Skeletal muscle satellite cell (primary cell): ENCODE measurements at regions not wholly inside any gene's neighbourhood (a gene's known extent, or its start where the extent isn't known, plus 50 kb on each side); places are given as distances from the start of the nearest gene placed in this dataset.

ENCODE experiments used
- H3K27me3 ChIP-seq: 2 replicates; pipeline ENCODE4 v1.7.0; 2013; ENCODE audit warnings: low read length; ENCODE audit not compliant: control insufficient read depth, insufficient read depth
- H3K36me3 ChIP-seq: 2 replicates; pipeline ENCODE4 v1.7.0; 2013; ENCODE audit warnings: mild to moderate bottlenecking, control low read depth, low read length; ENCODE audit not compliant: insufficient read depth
- H3K4me1 ChIP-seq: 2 replicates; pipeline ENCODE4 v1.7.0; 2013; ENCODE audit warnings: low read length; ENCODE audit not compliant: control insufficient read depth, insufficient read depth
- H3K4me2 ChIP-seq: 2 replicates; pipeline ENCODE4 v1.7.0; 2013; ENCODE audit warnings: mild to moderate bottlenecking, low read length
- H3K4me3 ChIP-seq: 2 replicates; pipeline ENCODE4 v1.7.0; 2013; ENCODE audit warnings: low read length
- H3K9ac ChIP-seq: 2 replicates; pipeline ENCODE4 v1.7.0; 2013; ENCODE audit warnings: mild to moderate bottlenecking, low read depth, low read length, moderate library complexity
- H3K9me3 ChIP-seq: replicated peaks from 2 replicates; pipeline ENCODE4 v1.7.0; 2013; ENCODE audit warnings: mild to moderate bottlenecking, control low read depth, low read length

DNA sequence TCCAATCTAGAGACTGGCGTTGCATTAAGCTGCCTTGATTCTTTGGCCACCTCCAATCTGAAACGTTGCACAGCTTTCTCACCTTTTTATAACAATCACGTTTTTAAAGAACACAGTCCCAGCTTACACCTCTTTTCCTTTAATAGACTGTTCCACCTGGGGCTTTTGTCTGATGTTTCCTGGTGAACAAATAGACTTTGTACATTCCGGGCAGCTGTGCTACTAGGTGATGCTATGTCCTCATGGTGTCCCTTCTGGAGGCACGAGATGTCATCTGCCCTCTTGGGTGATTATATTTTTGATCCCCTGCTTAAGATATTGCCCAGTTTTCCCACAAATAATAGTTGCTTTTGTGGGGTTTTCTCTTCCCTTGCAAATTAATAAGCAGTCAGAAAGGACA is 225.5 kb downstream of the SOX9 start:
- H3K4me3 ChIP-seq, result no peak overlapping the region
- no peaks in the 10 kb centered on the region for H3K36me3 ChIP-seq
- H3K4me2 ChIP-seq, result no peak overlapping the region
- H3K4me1 ChIP-seq, result peaks cover 10% of the 10 kb centered on the region
- no peaks in the 10 kb centered on the region for H3K27me3 ChIP-seq
- no peaks in the 10 kb centered on the region for H3K9me3 ChIP-seq
- H3K9ac ChIP-seq, result no peak overlapping the region

DNA sequence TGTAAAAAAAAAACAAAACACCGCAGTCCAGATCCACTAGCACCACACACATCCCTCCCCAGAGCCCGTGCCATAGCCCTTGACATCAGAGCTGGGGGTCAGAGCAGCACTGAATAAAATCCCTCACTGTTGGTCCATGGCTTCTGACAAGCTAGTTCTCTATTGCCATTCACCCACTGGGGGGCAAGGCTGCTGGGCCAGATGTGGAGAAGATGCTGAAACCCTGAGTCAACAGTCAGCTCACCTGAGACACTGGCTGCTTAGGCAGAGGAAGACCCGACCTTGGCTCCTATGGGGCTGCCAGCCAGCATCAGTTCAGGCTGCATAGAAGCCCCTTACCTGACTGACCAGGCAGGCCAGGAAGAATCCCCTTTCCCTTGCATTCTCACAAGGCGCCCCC is 228.2 kb downstream of the SOX9 start:
- Histone ChIP-seq H3K27me3 (peaks cover 5% of the 10 kb centered on the region), H3K4me2 (no peak overlapping the region), H3K4me1 (no peaks in the 10 kb centered on the region), H3K9me3 (no peaks in the 10 kb centered on the region), H3K4me3 (no peak overlapping the region), H3K36me3 (no peaks in the 10 kb centered on the region), H3K9ac (no peak overlapping the region)

DNA sequence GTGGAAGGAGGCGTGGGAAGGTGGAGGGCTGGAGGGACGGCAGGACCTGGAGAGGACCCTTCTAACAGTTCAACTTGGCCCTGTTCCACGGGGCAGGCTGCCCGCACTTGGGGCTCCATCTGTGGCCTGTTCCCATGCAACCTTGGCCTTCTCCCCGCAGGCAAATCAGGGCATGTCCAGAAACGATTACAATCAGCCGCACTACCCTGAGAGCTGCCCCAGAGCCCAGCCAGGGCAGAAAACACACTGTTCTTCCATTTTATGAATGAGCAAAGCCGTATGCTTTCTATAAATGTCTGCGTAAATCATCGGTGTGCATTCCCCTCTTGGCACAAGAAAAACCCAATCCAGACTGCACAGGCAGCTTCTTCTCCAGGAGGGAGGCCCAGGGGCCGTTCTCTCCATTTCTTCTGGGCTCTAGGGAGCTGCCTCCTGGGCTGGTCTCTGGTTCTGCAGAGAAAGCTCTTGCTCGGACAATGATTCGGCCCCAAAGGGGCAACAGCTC is 228.7 kb downstream of the SOX9 start:
- no peaks in the 10 kb centered on the region for H3K9me3 ChIP-seq
- H3K9ac ChIP-seq, result no peak overlapping the region
- no peaks in the 10 kb centered on the region for H3K36me3 ChIP-seq
- no peak overlapping the region for H3K4me2 ChIP-seq
- H3K27me3 ChIP-seq, result peaks cover 5% of the 10 kb centered on the region
- H3K4me1 ChIP-seq, result no peaks in the 10 kb centered on the region
- H3K4me3 ChIP-seq, result no peak overlapping the region

DNA sequence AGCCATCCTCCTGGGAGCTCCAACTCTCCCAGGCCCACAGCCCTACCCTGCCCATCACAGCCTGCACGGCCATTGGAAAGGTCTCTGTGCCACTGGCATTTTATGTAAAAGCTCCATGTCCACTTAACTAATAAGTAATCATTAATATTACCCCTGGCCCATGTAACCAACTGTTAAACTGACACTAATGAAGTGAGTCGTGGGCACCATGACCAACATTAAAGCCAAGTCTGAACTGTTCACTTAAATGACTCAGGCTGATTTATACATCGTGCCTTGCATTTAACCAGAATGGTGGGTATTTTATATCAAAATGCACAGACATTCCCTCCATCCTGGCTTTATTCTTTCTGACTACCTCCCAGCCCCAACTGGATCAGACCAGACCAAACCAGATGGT is 229.3 kb downstream of the SOX9 start:
- peaks cover 5% of the 10 kb centered on the region for H3K27me3 ChIP-seq
- H3K9ac ChIP-seq, result no peak overlapping the region
- H3K4me1 ChIP-seq, result no peaks in the 10 kb centered on the region

DNA sequence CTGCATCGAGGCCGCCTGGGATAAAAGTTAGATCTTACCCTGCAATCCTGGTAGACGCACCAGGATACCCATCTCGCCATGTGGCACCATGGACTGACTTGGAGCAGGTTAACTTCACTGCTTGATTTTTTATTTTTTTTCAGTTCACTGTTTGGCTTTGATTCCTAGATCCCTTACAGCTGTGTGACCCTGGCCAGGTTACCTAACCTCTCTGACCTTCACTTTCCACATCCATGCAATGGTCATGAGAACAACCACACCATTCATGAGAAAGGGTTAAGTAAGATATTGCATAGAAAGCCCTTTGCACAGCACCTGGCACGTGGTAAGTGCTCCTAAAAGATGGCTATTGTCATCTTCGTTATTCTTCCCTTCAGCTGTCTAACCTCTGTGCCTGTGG is 230.5 kb downstream of the SOX9 start:
- Histone ChIP-seq H3K4me1 (no peaks in the 10 kb centered on the region), H3K9ac (no peak overlapping the region), H3K9me3 (no peaks in the 10 kb centered on the region), H3K4me3 (no peak overlapping the region), H3K4me2 (no peak overlapping the region), H3K27me3 (peaks cover 5% of the 10 kb centered on the region), H3K36me3 (no peaks in the 10 kb centered on the region)

More for the DNA sequence above, 229.3 kb downstream of the SOX9 start:
- H3K4me3 ChIP-seq, result no peak overlapping the region
- no peak overlapping the region for H3K4me2 ChIP-seq
- H3K9me3 ChIP-seq, result no peaks in the 10 kb centered on the region
- no peaks in the 10 kb centered on the region for H3K36me3 ChIP-seq

DNA sequence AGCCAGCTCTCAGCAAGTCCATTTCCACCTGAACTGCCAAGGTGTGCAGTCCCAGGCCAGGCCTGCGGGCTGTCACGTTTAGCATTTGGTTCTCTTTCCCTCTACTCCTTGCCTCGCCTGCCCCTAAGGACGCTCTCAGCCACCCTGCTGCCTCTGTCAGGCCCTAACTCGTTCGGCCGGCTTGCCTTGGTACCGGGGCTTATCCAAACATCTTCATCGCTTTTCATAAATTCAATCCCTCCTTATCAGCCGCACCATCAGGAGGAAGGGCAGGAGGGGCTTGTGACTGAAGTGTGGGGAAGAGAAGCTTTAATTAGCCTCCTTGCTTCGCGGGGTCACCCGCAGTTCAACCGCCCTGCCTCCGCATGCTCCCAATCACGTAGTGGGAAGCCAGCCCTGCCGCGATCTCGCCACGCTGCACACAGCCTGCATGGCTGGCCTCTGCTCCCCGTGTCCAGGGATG is 231.1 kb downstream of the SOX9 start:
- H3K9ac ChIP-seq, result no peak overlapping the region
- no peaks in the 10 kb centered on the region for H3K36me3 ChIP-seq
- H3K4me2 ChIP-seq, result no peak overlapping the region
- H3K27me3 ChIP-seq, result peaks cover 5% of the 10 kb centered on the region
- no peak overlapping the region for H3K4me3 ChIP-seq
- H3K9me3 ChIP-seq, result no peaks in the 10 kb centered on the region
- H3K4me1 ChIP-seq, result no peaks in the 10 kb centered on the region

DNA sequence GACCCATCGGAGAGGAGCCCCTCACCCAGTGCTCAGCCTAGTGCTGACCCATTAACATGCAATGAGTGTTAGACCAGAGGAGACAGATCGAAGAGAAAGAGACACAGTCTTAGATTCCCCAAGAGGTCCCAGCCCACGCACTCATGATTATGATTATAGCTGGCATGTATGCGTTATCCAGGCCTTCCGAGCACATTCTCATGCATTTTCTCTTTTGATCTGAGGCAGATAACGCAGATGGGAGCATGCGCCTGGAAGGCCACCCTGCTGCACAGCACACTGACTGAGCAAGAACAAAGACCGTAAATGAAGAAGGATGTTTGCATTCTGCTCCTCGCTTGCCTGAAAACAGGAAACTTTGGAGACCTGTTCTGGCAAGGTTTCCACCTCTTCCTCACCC is 232.7 kb downstream of the SOX9 start:
- H3K9ac ChIP-seq, result no peak overlapping the region
- no peak overlapping the region for H3K4me2 ChIP-seq
- no peak overlapping the region for H3K4me3 ChIP-seq
- peaks cover 6% of the 10 kb centered on the region for H3K4me1 ChIP-seq
- H3K36me3 ChIP-seq, result no peaks in the 10 kb centered on the region
- no peaks in the 10 kb centered on the region for H3K9me3 ChIP-seq
- H3K27me3 ChIP-seq, result peaks cover 5% of the 10 kb centered on the region

DNA sequence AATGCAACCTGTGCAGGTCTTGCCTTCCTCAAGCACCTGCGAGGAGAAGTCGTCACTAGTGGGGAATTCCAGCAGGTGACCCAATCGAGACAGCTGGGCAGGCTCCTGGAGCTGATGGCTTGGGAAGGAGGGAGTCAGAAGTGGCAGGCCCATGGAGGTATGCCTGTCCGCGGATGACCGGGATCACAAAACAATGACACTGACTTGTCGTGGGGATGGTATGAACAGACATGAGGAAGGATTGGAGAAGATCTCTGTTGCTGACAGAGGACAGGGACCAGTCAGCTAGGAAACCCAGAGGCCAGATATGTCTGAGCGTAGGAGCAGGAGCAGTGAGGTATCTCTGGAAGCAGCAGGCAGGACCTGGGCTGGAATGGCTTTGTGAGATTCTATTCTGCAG is 233.3 kb downstream of the SOX9 start:
- peaks cover 5% of the 10 kb centered on the region for H3K27me3 ChIP-seq

DNA sequence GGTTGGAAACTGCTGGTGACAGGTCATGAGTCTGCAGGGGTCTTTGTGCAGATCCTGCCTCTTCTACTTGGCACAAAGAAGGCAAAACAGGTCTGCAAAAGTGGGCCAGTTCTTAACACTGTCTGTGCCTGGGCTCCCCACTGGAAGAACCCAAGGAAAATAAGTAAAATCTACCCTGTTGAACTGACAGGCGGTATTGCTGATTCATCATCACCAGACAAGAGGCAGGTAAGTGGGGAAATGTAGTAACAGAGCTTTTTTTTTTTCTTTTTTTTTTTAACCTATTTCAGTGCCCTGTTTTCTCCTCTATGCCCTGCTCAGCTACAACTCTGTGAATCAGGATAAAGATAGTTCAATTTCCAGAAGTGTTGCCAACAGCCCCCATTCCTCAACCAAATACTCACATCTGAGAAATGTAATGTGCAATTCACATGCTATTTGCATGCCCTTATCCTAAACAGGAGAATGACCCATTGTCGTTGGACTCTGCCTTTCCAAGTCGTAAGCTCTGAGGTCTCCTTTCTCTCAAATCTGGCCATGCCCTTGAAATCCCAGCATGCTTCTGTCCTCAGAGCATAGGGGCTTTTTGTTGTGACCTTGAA is 237.0 kb downstream of the SOX9 start:
- no peaks in the 10 kb centered on the region for H3K9me3 ChIP-seq
- H3K4me1 ChIP-seq, result peaks cover 29% of the 10 kb centered on the region
- no peak overlapping the region for H3K9ac ChIP-seq
- H3K36me3 ChIP-seq, result no peaks in the 10 kb centered on the region
- H3K4me2 ChIP-seq, result no peak overlapping the region
- H3K4me3 ChIP-seq, result no peak overlapping the region
- H3K27me3 ChIP-seq, result peaks cover 4% of the 10 kb centered on the region

More for the DNA sequence above, 233.3 kb downstream of the SOX9 start:
- no peaks in the 10 kb centered on the region for H3K36me3 ChIP-seq
- H3K9me3 ChIP-seq, result no peaks in the 10 kb centered on the region
- peaks cover 12% of the 10 kb centered on the region for H3K4me1 ChIP-seq
- H3K4me2 ChIP-seq, result no peak overlapping the region
- no peak overlapping the region for H3K9ac ChIP-seq
- no peak overlapping the region for H3K4me3 ChIP-seq

DNA sequence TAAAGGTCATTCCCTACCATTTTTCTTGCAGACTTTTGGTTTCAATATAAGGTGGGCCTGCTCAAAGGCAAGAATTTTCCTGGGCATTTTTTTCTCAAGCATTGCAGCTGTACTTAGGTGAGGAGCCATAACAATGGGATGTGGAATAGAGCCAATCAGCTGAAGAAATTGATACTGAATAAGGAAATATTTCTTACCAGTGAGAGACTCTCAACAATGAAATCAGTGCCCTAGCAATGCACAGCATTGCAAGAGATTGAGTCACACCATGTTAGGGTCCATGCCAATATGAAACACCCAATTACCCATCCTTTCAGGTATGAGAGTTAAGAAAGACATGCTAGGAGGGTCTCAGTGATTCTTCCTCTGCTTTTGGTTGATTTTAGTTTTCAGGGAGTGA is 237.6 kb downstream of the SOX9 start:
- H3K4me3 ChIP-seq, result no peak overlapping the region
- no peaks in the 10 kb centered on the region for H3K9me3 ChIP-seq
- H3K36me3 ChIP-seq, result no peaks in the 10 kb centered on the region
- H3K9ac ChIP-seq, result no peak overlapping the region
- no peak overlapping the region for H3K4me2 ChIP-seq
- no peaks in the 10 kb centered on the region for H3K27me3 ChIP-seq
- H3K4me1 ChIP-seq, result peaks cover 35% of the 10 kb centered on the region

DNA sequence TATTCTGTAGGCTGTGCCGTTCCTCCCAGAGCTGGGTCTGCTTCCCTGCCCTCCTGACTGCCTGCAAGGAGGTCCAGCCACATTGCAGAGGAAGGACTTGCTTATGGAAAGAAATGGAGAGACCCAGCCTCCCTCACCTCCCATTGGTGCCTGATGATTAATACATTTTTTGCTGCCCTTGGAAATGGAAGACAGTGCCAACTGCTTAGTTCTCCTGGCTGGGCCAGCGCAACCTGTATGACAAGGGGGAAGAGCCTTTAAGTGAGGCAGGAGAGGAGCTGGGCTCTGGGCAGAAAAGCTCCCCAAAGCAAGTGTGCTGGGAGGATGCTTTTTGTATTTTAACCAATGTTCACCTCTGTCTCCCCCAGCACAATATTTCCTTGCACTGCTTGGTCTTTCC is 238.5 kb downstream of the SOX9 start:
- H3K4me1 ChIP-seq, result peaks cover 38% of the 10 kb centered on the region
- no peaks in the 10 kb centered on the region for H3K36me3 ChIP-seq
- H3K9ac ChIP-seq, result no peak overlapping the region
- H3K4me2 ChIP-seq, result no peak overlapping the region
- H3K4me3 ChIP-seq, result no peak overlapping the region
- H3K9me3 ChIP-seq, result no peaks in the 10 kb centered on the region
- no peaks in the 10 kb centered on the region for H3K27me3 ChIP-seq

DNA sequence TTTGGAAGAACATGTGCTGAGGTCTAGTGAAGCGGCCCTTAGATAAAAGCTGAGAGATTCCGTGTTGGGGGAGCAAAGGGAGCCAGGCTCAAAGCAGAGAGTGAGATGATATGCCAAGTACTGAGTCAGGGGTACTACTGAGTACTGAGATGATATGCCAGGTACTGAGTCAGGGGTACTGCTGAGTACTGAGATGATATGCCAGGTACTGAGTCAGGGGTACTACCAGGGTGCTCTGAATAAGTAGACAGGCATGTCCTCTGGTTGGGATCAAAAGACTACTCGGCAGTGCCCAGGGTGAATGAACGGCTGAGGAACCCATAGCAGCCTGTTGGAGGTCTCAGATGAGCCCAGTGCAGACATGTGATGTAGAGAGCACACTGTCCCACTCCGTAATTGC is 239.0 kb downstream of the SOX9 start:
- Histone ChIP-seq H3K27me3 (no peaks in the 10 kb centered on the region), H3K9ac (no peak overlapping the region), H3K4me3 (no peak overlapping the region), H3K4me1 (peaks cover 38% of the 10 kb centered on the region), H3K9me3 (no peaks in the 10 kb centered on the region), H3K36me3 (no peaks in the 10 kb centered on the region), H3K4me2 (no peak overlapping the region)
